Endothelial cell of umbilical vein (primary cell): ENCODE measurements at regions not wholly inside any gene's neighbourhood (a gene's known extent, or its start where the extent isn't known, plus 50 kb on each side); places are given as distances from the start of the nearest gene placed in this dataset.

Experiments
- BruUV-seq: library from RNA; stranded (reverse); fragments of 400-500 nt; replicated peaks from 2 replicates; lab custom pipeline; 2021; lab: Mats Ljungman, UMichigan
- CTCF ChIA-PET: fragments of 300-600, 350-600 bp; sonication (Branson Sonifier 250); formaldehyde crosslinking; loops from one replicate; lab custom pipeline; 2021; ENCODE audit warnings: antibody characterized with exemption, inconsistent platforms; lab: Charles Lee
- POLR2A ChIA-PET: fragments of 300-600, 350-600 bp; sonication (Branson Sonifier 250); formaldehyde crosslinking; loops from one replicate; lab custom pipeline; 2021; ENCODE audit warnings: antibody characterized with exemption, inconsistent platforms; lab: Charles Lee
- DNase-seq: peaks from one replicate; pipeline ENCODE4 v3.0.0-alpha.2; 2011; ENCODE audit warnings: low read depth, low spot score
- FAIRE-seq: peaks from 2 replicates; lab custom pipeline; 2011; peaks lifted over from hg19 to GRCh38; lab: Jason Lieb, UNC
- H2AFZ ChIP-seq: 2 replicates; pipeline ENCODE4 v1.6.0; 2012; ENCODE audit warnings: low read depth, low read length, control low read depth, inconsistent platforms
- H3K27ac ChIP-seq: 2 replicates; pipeline ENCODE4 v1.5.1; 2011; ENCODE audit warnings: low read depth, mild to moderate bottlenecking, control low read depth, low read length, moderate library complexity; ENCODE audit not compliant: insufficient read depth
- H3K27me3 ChIP-seq, 2 experiments: 2 replicates each; pipeline versions ENCODE4 v1.6.0 to v1.6.1; 2011; ENCODE audit warnings: low read length in 2 of 2, mixed read lengths in 1 of 2; ENCODE audit not compliant: control insufficient read depth in 2 of 2, insufficient read depth in 2 of 2
- H3K36me3 ChIP-seq, 2 experiments: 2 replicates in 1 of 2; 3 replicates in 1 of 2; pipeline ENCODE4 v1.5.1; 2011; ENCODE audit warnings: low read length in 2 of 2, mild to moderate bottlenecking in 1 of 2, moderate library complexity in 1 of 2; ENCODE audit not compliant: control insufficient read depth in 2 of 2, insufficient read depth in 2 of 2; ENCODE audit errors: extremely low read depth in 1 of 2
- H3K4me1 ChIP-seq: 3 replicates; pipeline ENCODE4 v1.5.1; 2011; ENCODE audit warnings: mild to moderate bottlenecking, low read length; ENCODE audit not compliant: control insufficient read depth, insufficient read depth; ENCODE audit errors: extremely low read depth
- H3K4me2 ChIP-seq: 2 replicates; pipeline ENCODE4 v1.6.1; 2011; ENCODE audit warnings: low read length, control low read depth, mixed read lengths; ENCODE audit not compliant: insufficient read depth
- H3K4me3 ChIP-seq, 3 experiments: fragments of 200-600 bp in 1 of 3; sonication (generic), shearing (Covaris generic) in 1 of 3; replicated peaks in 1 of 3; 2 replicates each; pipeline ENCODE4 v1.5.1; 2011 to 2016; ENCODE audit warnings: control low read depth in 3 of 3, low read length in 3 of 3, mild to moderate bottlenecking in 2 of 3, inconsistent platforms in 1 of 3, low read depth in 1 of 3, moderate library complexity in 1 of 3; ENCODE audit not compliant: insufficient read depth in 1 of 3
- H3K79me2 ChIP-seq: 2 replicates; pipeline ENCODE4 v1.6.0; 2012; ENCODE audit warnings: low read length, inconsistent platforms; ENCODE audit not compliant: control insufficient read depth, insufficient read depth
- H3K9ac ChIP-seq: replicated peaks from 2 replicates; pipeline ENCODE3; 2011; ENCODE audit warnings: low read length, control low read depth; ENCODE audit not compliant: insufficient read depth; ENCODE audit errors: extremely low read depth
- H3K9me1 ChIP-seq: replicated peaks from 3 replicates; pipeline ENCODE4 v1.6.0; 2011; ENCODE audit warnings: mild to moderate bottlenecking, low read length; ENCODE audit not compliant: control insufficient read depth, insufficient read depth; ENCODE audit errors: extremely low read depth
- H3K9me3 ChIP-seq: replicated peaks from 2 replicates; pipeline ENCODE4 v1.5.1; 2012; ENCODE audit warnings: low read length, inconsistent platforms; ENCODE audit not compliant: control insufficient read depth, insufficient read depth
- H4K20me1 ChIP-seq: replicated peaks from 2 replicates; pipeline ENCODE3; 2011; ENCODE audit warnings: mild to moderate bottlenecking, low read length; ENCODE audit not compliant: control insufficient read depth, insufficient read depth; ENCODE audit errors: extremely low read depth
- CTCF ChIP-seq, 2 donors: IDR thresholded peaks; 1 replicate in 1 of 2; 2 replicates in 1 of 2; pipeline ENCODE4 v1.5.1; 2011; ENCODE audit warnings: low read length in 2 of 2, mild to moderate bottlenecking in 2 of 2, moderate library complexity in 2 of 2, control low read depth in 1 of 2, inconsistent platforms in 1 of 2, low read depth in 1 of 2; ENCODE audit not compliant: insufficient read depth in 1 of 2; ENCODE audit errors: extremely low read depth in 1 of 2
- EZH2 ChIP-seq: IDR thresholded peaks from 2 replicates; pipeline ENCODE4 v1.6.1; 2012; ENCODE audit warnings: borderline replicate concordance, low read depth, mild to moderate bottlenecking, moderate library complexity, low read length, inconsistent platforms; ENCODE audit not compliant: severe bottlenecking
- FOS ChIP-seq: IDR thresholded peaks from 2 replicates; pipeline ENCODE4 v1.6.1; 2011; ENCODE audit warnings: mild to moderate bottlenecking, low read length, moderate library complexity, borderline replicate concordance; ENCODE audit not compliant: insufficient read depth
- GATA2 ChIP-seq: IDR thresholded peaks from 2 replicates; pipeline ENCODE4 v1.7.0; 2011; ENCODE audit warnings: low read depth, mild to moderate bottlenecking, moderate library complexity, mixed read lengths, low read length; ENCODE audit not compliant: insufficient read length, insufficient read depth
- JUN ChIP-seq: IDR thresholded peaks from 2 replicates; pipeline ENCODE4 v1.6.1; 2011; ENCODE audit warnings: borderline replicate concordance, low read depth; ENCODE audit not compliant: insufficient read length, insufficient read depth
- MAX ChIP-seq: IDR thresholded peaks from 2 replicates; pipeline ENCODE4 v1.6.1; 2011; ENCODE audit not compliant: insufficient read depth, insufficient read length
- MYC ChIP-seq: IDR thresholded peaks from one replicate; pipeline ENCODE4 v1.6.1; 2011; ENCODE audit warnings: mild to moderate bottlenecking, low read depth, low read length
- POLR2A ChIP-seq: IDR thresholded peaks from 2 replicates; pipeline ENCODE4 v1.6.1; 2012; ENCODE audit warnings: low read depth, mild to moderate bottlenecking, control low read depth, low read length
- POLR2AphosphoS5 ChIP-seq: IDR thresholded peaks from 2 replicates; pipeline ENCODE4 v1.6.1; 2012; ENCODE audit warnings: low read depth, mild to moderate bottlenecking, control low read depth, low read length, moderate library complexity; ENCODE audit not compliant: insufficient read depth
- dilution Hi-C: fragments of 300-500 bp; cut with MboI; formaldehyde crosslinking; loops from one replicate; pipeline ENCODE4 v1.15.0; 2019; ENCODE audit warnings: low sequenced_read_pairs; ENCODE audit not compliant: extremely low pct_ligation_motif_present
- intact Hi-C: fragments of 100-400 bp; cut with micrococcal nuclease; formaldehyde crosslinking; loops from one replicate; pipeline ENCODE4 v1.10.0; 2022

- Histone ChIP-seq H4K20me1 (no peaks in the 10 kb centered on the region), H3K27ac (no peak overlapping the region), H3K79me2 (no peaks in the 10 kb centered on the region), H3K36me3 (no peaks in the 10 kb centered on the region), H3K9me1 (no peaks in the 10 kb centered on the region), H3K4me3 (no peak overlapping the region), H3K9me3 (no peaks in the 10 kb centered on the region), H3K4me2 (no peak overlapping the region), H3K27me3 (peaks cover 0 to 2% of the 10 kb centered on the region in 2 experiments), H2AFZ (no peak overlapping the region), H3K9ac (no peak overlapping the region), H3K4me1 (peaks cover 11% of the 10 kb centered on the region)
- intact Hi-C loops (no loop called here), dilution Hi-C loops (no loop called here)
- TF ChIP-seq MAX (no peak), FOS (no peak), EZH2 (no peak)
- FAIRE-seq (no peak), DNase-seq (no peak)
- no TSS peak for BruUV-seq
- ChIA-PET POLR2A (no interaction called here), CTCF (no interaction called here)
Observed at GRCh38 chr11:116317212-116317611, 455.6 kb downstream of the BUD13 start.

- POLR2A ChIA-PET = no interaction called here
- Histone ChIP-seq H2AFZ (no peak overlapping the region), H3K36me3 (no peaks in the 10 kb centered on the region), H3K79me2 (no peaks in the 10 kb centered on the region), H3K4me2 (no peak overlapping the region), H3K27me3 (peaks cover 0 to 2% of the 10 kb centered on the region in 2 experiments), H3K9me1 (no peaks in the 10 kb centered on the region), H3K9me3 (no peaks in the 10 kb centered on the region), H3K4me1 (peaks cover 12% of the 10 kb centered on the region), H4K20me1 (no peaks in the 10 kb centered on the region), H3K9ac (no peak overlapping the region), H3K4me3 (no peak overlapping the region), H3K27ac (no peak overlapping the region)
- CTCF ChIA-PET = interaction anchor here (1.2 to 1.6 kb wide), 5 partner anchors 12 to 200 kb away, joined by 3 to 16 read pairs (median 4); no protein-coding TSS in a partner anchor
- BruUV-seq = no TSS peak
- no peak for FAIRE-seq
- dilution Hi-C loops = no loop called here
- DNase-seq = no peak
- TF ChIP-seq EZH2 (no peak), POLR2AphosphoS5 (no peak), JUN (no peak), CTCF (IDR thresholded peaks at IDR 0.05; ENCODE audit: extremely low read depth in 1 of 2, insufficient read depth in 1 of 2, low read depth in 1 of 2, low read length in 2 of 2) (no peak), MYC (no peak), POLR2A (no peak), FOS (no peak), GATA2 (no peak), MAX (no peak)
- intact Hi-C loops = no loop called here
Observed at GRCh38 chr11:116314006-116314405, 458.8 kb downstream of the BUD13 start.
